ENCODE measurements at regions not wholly inside any gene's neighbourhood (a gene's known extent, or its start where the extent isn't known, plus 50 kb on each side); places are given as distances from the start of the nearest gene placed in this dataset.

- no peak for TF ChIP-seq CTCF (IDR thresholded peaks at IDR 0.05)
- TF ChIP-seq POLR2A (IDR thresholded peaks at IDR 0.05), result no peak
Observed at GRCh38 chr1:38685388-38685787, 174.2 kb downstream of the RRAGC start.
